ENCODE measurements at regions not wholly inside any gene's neighbourhood (a gene's known extent, or its start where the extent isn't known, plus 50 kb on each side); places are given as distances from the start of the nearest gene placed in this dataset.

DNA sequence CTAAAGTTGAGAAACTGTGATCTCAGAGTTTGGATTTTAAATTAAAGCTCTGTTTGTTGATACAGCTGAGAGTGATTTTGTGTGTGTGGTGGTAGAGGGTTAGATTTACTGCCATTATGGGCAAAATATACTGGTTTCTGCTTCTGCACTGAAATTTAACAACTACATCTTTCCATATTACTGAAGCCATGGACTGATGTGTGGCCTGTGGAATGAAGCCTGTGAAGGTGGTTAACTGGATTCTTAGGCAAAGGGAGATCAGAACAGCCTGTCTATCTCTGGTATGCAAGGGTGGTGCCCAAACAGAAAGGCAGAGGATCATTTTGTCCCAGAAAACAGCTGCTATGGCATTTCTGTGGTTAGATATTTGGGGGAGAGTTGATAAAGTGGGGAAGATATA is 297.3 kb upstream of the THBS1 start:
- no TSS peak for BruUV-seq (replicated peaks)
- Histone ChIP-seq H3K79me2 (ENCODE audit: insufficient read depth, low read length) (no peaks in the 10 kb centered on the region), H3K36me3 (replicated peaks in 1 of 2; ENCODE audit: control insufficient read depth in 1 of 2, insufficient read depth in 2 of 2, low read length in 2 of 2) (no peaks in the 10 kb centered on the region), H2AFZ (ENCODE audit: low read length) (no peak overlapping the region), H3K4me2 (ENCODE audit: low read depth, low read length) (no peak overlapping the region), H3K4me3 (replicated peaks in 1 of 3; ENCODE audit: insufficient read depth in 1 of 3, low read depth in 2 of 3, low read length in 3 of 3) (no peak overlapping the region), H3K27ac (ENCODE audit: extremely low read length, insufficient read depth, low read length) (no peak overlapping the region), H3K4me1 (ENCODE audit: insufficient read depth, low read length) (peaks cover 16% of the 10 kb centered on the region), H3K9me3 (ENCODE audit: low read length) (no peaks in the 10 kb centered on the region), H4K20me1 (ENCODE audit: insufficient read depth, low read length) (no peaks in the 10 kb centered on the region), H3K27me3 (ENCODE audit: control insufficient read depth in 1 of 2, insufficient read depth in 2 of 2, low read length in 2 of 2) (no peaks in the 10 kb centered on the region; a peak in 1 of 5 replicates), H3K9ac (ENCODE audit: insufficient read depth, low read depth, low read length) (no peak overlapping the region)
- intact Hi-C loops (cut with micrococcal nuclease; ENCODE audit: unreplicated experiment) (no loop called here), in situ Hi-C loops (cut with HindIII; ENCODE audit: extremely low pct_ligation_motif_present, low pct_unique_long_range_greater_than_20kb) (no loop called here)
- no peak for DNase-seq (ENCODE audit: low spot score)
- ChIA-PET POLR2A (no interaction called here), CTCF (ENCODE audit: low intra/inter-chr PET ratio, low total read pairs) (no interaction called here)
- TF ChIP-seq ZFP37 (CRISPR knock-in tag; IDR thresholded peaks at IDR 0.05; ENCODE audit: borderline replicate concordance) (no peak), ETV5 (CRISPR knock-in tag; IDR thresholded peaks at IDR 0.05; ENCODE audit: borderline replicate concordance) (no peak), HNRNPH1 (optimal IDR thresholded peaks at IDR 0.05; ENCODE audit: low read depth, low read length) (no peak), THAP11 (CRISPR knock-in tag; IDR thresholded peaks at IDR 0.05) (no peak), SRF (IDR thresholded peaks at IDR 0.05; ENCODE audit: low read depth, low read length) (no peak), TARDBP (CRISPR knock-in tag; IDR thresholded peaks at IDR 0.05) (no peak), ZNF570 (CRISPR knock-in tag; IDR thresholded peaks at IDR 0.05; ENCODE audit: borderline replicate concordance) (no peak), NCOA1 (CRISPR knock-in tag; IDR thresholded peaks at IDR 0.05) (no peak)
- TF ChIP-seq, protein P1, sequence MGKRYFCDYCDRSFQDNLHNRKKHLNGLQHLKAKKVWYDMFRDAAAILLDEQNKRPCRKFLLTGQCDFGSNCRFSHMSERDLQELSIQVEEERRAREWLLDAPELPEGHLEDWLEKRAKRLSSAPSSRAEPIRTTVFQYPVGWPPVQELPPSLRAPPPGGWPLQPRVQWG (CRISPR knock-in tag; IDR thresholded peaks at IDR 0.05; ENCODE audit: borderline replicate concordance, low read depth) = no peak
- TF ChIP-seq, protein P2, sequence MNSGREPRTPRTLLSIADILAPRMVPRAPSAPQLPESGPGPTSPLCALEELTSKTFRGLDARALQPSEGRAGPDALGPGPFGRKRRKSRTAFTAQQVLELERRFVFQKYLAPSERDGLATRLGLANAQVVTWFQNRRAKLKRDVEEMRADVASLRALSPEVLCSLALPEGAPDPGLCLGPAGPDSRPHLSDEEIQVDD (CRISPR knock-in tag; IDR thresholded peaks at IDR 0.05; ENCODE audit: borderline replicate concordance) = no peak
- TF ChIP-seq, protein P3, sequence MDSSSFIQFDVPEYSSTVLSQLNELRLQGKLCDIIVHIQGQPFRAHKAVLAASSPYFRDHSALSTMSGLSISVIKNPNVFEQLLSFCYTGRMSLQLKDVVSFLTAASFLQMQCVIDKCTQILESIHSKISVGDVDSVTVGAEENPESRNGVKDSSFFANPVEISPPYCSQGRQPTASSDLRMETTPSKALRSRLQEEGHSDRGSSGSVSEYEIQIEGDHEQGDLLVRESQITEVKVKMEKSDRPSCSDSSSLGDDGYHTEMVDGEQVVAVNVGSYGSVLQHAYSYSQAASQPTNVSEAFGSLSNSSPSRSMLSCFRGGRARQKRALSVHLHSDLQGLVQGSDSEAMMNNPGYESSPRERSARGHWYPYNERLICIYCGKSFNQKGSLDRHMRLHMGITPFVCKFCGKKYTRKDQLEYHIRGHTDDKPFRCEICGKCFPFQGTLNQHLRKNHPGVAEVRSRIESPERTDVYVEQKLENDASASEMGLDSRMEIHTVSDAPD (CRISPR knock-in tag; IDR thresholded peaks at IDR 0.05) = no peak
- TF ChIP-seq, protein P4, sequence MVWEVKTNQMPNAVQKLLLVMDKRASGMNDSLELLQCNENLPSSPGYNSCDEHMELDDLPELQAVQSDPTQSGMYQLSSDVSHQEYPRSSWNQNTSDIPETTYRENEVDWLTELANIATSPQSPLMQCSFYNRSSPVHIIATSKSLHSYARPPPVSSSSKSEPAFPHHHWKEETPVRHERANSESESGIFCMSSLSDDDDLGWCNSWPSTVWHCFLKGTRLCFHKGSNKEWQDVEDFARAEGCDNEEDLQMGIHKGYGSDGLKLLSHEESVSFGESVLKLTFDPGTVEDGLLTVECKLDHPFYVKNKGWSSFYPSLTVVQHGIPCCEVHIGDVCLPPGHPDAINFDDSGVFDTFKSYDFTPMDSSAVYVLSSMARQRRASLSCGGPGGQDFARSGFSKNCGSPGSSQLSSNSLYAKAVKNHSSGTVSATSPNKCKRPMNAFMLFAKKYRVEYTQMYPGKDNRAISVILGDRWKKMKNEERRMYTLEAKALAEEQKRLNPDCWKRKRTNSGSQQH (CRISPR knock-in tag; IDR thresholded peaks at IDR 0.05; ENCODE audit: low read depth) = no peak
- no peak for ATAC-seq
- no peak for FAIRE-seq
